ENCODE measurements at regions not wholly inside any gene's neighbourhood (a gene's known extent, or its start where the extent isn't known, plus 50 kb on each side); places are given as distances from the start of the nearest gene placed in this dataset.

GRCh38 chr13:106274551-106275203, 260.8 kb downstream of the EFNB2 start:
- CTCF ChIA-PET, result interaction anchor here (0.8 kb wide), 1 partner anchor 18 kb away, joined by 4 read pairs; no protein-coding TSS in a partner anchor
- no peak overlapping the region for H2AK9ac ChIP-seq (replicated peaks; ENCODE audit: low read depth, low read length, poor library complexity)
- no peaks in the 10 kb centered on the region for H3K4me1 ChIP-seq (ENCODE audit: control insufficient read depth, insufficient read depth, low read length)
- no peaks in the 10 kb centered on the region for H4K20me1 ChIP-seq (ENCODE audit: insufficient read depth, low read length)
- no CpG with 5 or more reads among the region's 3 CpGs for WGBS, 2 experiments (ENCODE audit: extremely low coverage in 2 of 2, insufficient read length in 1 of 2)
- no peaks in the 10 kb centered on the region for H3K36me3 ChIP-seq (ENCODE audit: control insufficient read depth, insufficient read depth, low read length)
- no peak overlapping the region for H4K5ac ChIP-seq (ENCODE audit: low read depth, low read length)
- dilution Hi-C loops (cut with HindIII; ENCODE audit: low sequenced_read_pairs, unreplicated experiment) (no loop called here), in situ Hi-C loops (cut with MboI; ENCODE audit: low sequenced_read_pairs) (no loop called here), intact Hi-C loops (cut with micrococcal nuclease) (no loop called here)
- H3K14ac ChIP-seq (replicated peaks; ENCODE audit: low read depth, low read length), result no peak overlapping the region
- H2BK20ac ChIP-seq (ENCODE audit: low read depth, low read length), result no peak overlapping the region
- H3K18ac ChIP-seq (ENCODE audit: low read depth, low read length), result no peak overlapping the region
- H3K23ac ChIP-seq (ENCODE audit: low read depth, low read length), result no peak overlapping the region
- no peak overlapping the region for H2BK5ac ChIP-seq (ENCODE audit: low read depth, low read length, poor library complexity, severe bottlenecking)
- POLR2A ChIA-PET (ENCODE audit: unreplicated experiment), result no interaction called here
- no peaks in the 10 kb centered on the region for H3K79me1 ChIP-seq (ENCODE audit: low read depth in 1 of 2, low read length in 2 of 2)
- ATAC-seq (ENCODE audit: low read depth) (0 out of 2 replicates have a peak, but pooled peaks have one; percentile 32), DNase-seq (no peak)
- no peaks in the 10 kb centered on the region for H3K27me3 ChIP-seq (ENCODE audit: control insufficient read depth, insufficient read depth, low read length)
- no peak overlapping the region for H4K91ac ChIP-seq (ENCODE audit: insufficient read depth, low read depth, low read length)
- no peaks in the 10 kb centered on the region for H3K9me3 ChIP-seq (ENCODE audit: control insufficient read depth, insufficient read depth, low read length)
- no peak overlapping the region for H3K56ac ChIP-seq (ENCODE audit: extremely low read depth, insufficient read depth, low read length)
- H3K27ac ChIP-seq (ENCODE audit: insufficient read depth, low read length), result no peak overlapping the region
- no peak overlapping the region for H3K9ac ChIP-seq (ENCODE audit: low read depth, low read length)
- H3K9me1 ChIP-seq (ENCODE audit: insufficient read depth, low read length), result no peaks in the 10 kb centered on the region
- no peak overlapping the region for H2AK5ac ChIP-seq (ENCODE audit: low read depth, low read length)
- no peak overlapping the region for H2AFZ ChIP-seq (replicated peaks; ENCODE audit: low read length, poor library complexity)
- H3K4ac ChIP-seq (ENCODE audit: low read depth, low read length), result no peak overlapping the region
- H4K8ac ChIP-seq (ENCODE audit: low read depth in 2 of 2, low read length in 2 of 2), result no peak overlapping the region
- H2BK120ac ChIP-seq (ENCODE audit: low read depth, low read length), result no peak overlapping the region
- H2BK15ac ChIP-seq (ENCODE audit: low read depth, low read length), result no peak overlapping the region
- H3K4me3 ChIP-seq (ENCODE audit: insufficient read depth, low read depth, low read length), result no peak overlapping the region
- no peak overlapping the region for H3K4me2 ChIP-seq (ENCODE audit: low read depth, low read length)
- BruUV-seq (replicated peaks), result no TSS peak
- TF ChIP-seq, protein P1, sequence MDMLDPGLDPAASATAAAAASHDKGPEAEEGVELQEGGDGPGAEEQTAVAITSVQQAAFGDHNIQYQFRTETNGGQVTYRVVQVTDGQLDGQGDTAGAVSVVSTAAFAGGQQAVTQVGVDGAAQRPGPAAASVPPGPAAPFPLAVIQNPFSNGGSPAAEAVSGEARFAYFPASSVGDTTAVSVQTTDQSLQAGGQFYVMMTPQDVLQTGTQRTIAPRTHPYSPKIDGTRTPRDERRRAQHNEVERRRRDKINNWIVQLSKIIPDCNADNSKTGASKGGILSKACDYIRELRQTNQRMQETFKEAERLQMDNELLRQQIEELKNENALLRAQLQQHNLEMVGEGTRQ (IDR thresholded peaks at IDR 0.05; ENCODE audit: low read depth, low read length), result no peak
- no peak for TF ChIP-seq RFX5 (IDR thresholded peaks at IDR 0.05; ENCODE audit: low read depth, low read length)
- TF ChIP-seq MXI1 (IDR thresholded peaks at IDR 0.05; ENCODE audit: borderline replicate concordance, low read depth, low read length), result no peak

Measured in IMR-90 (cell line).